HL-60 (cell line): ENCODE measurements at regions not wholly inside any gene's neighbourhood (a gene's known extent, or its start where the extent isn't known, plus 50 kb on each side); places are given as distances from the start of the nearest gene placed in this dataset.

ENCODE experiments used
- GABPA ChIP-seq: IDR thresholded peaks from 2 replicates; pipeline ENCODE4 v1.6.1; 2012; ENCODE audit warnings: low read depth
- SPI1 ChIP-seq: IDR thresholded peaks from 2 replicates; pipeline ENCODE4 v1.6.1; 2012; ENCODE audit warnings: low read depth, mild to moderate bottlenecking, borderline replicate concordance
- TF ChIP-seq, protein P1 (sequence below): IDR thresholded peaks from one replicate; pipeline ENCODE4 v1.5.1; 2011; ENCODE audit warnings: low read length, control low read depth, inconsistent platforms; ENCODE audit not compliant: insufficient read depth

DNA sequence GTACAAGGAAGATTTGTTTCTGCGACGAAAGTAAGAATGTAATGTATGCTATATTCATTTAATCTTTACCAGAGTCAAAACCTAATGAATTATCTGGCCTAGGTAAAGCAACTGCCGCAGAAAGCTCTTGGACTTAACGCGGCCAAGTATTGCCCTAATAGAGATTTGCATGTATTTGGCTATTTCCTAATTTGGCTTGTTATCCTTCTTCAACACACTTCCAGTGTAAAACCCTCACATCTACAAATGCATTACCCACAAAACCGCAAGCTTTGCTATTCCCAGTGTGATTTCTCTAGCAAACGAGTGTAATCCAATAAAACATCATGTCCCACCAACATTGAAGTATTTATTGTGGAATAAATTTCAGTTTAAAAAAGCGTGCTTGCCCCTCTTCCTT lies 123.8 kb upstream of the LMO4 start:
- TF ChIP-seq SPI1 (no peak), GABPA (no peak)
- TF ChIP-seq, protein P1, sequence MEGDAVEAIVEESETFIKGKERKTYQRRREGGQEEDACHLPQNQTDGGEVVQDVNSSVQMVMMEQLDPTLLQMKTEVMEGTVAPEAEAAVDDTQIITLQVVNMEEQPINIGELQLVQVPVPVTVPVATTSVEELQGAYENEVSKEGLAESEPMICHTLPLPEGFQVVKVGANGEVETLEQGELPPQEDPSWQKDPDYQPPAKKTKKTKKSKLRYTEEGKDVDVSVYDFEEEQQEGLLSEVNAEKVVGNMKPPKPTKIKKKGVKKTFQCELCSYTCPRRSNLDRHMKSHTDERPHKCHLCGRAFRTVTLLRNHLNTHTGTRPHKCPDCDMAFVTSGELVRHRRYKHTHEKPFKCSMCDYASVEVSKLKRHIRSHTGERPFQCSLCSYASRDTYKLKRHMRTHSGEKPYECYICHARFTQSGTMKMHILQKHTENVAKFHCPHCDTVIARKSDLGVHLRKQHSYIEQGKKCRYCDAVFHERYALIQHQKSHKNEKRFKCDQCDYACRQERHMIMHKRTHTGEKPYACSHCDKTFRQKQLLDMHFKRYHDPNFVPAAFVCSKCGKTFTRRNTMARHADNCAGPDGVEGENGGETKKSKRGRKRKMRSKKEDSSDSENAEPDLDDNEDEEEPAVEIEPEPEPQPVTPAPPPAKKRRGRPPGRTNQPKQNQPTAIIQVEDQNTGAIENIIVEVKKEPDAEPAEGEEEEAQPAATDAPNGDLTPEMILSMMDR = no peak
